ENCODE measurements at regions not wholly inside any gene's neighbourhood (a gene's known extent, or its start where the extent isn't known, plus 50 kb on each side); places are given as distances from the start of the nearest gene placed in this dataset.

- DNase-seq (ENCODE audit: low read depth in 2 of 2), result no peak
Observed at GRCh38 chr15:47445723-47446392, 271.4 kb upstream of the SEMA6D start.

- DNase-seq (ENCODE audit: low read depth in 2 of 2), result no peak
Observed at GRCh38 chr15:47460795-47461573, 256.3 kb upstream of the SEMA6D start.

GRCh38 chr15:47461652-47462141, 255.6 kb upstream of the SEMA6D start:
- no peak for DNase-seq (ENCODE audit: low read depth in 2 of 2)

- no peak for DNase-seq (ENCODE audit: low read depth in 2 of 2)
Observed at GRCh38 chr15:47466357-47466756, 250.9 kb upstream of the SEMA6D start.

GRCh38 chr15:47470983-47471382, 246.3 kb upstream of the SEMA6D start:
- DNase-seq (ENCODE audit: low read depth in 2 of 2), result no peak

- no peak for DNase-seq (ENCODE audit: low read depth in 2 of 2)
Observed at GRCh38 chr15:47473106-47473725, 244.1 kb upstream of the SEMA6D start.

GRCh38 chr15:47473832-47474231, 243.5 kb upstream of the SEMA6D start:
- DNase-seq (ENCODE audit: low read depth in 2 of 2), result no peak

GRCh38 chr15:47475336-47475735, 242.0 kb upstream of the SEMA6D start:
- DNase-seq (ENCODE audit: low read depth in 2 of 2), result no peak

GRCh38 chr15:47477341-47477740, 240.0 kb upstream of the SEMA6D start:
- no peak for DNase-seq (ENCODE audit: low read depth in 2 of 2)

GRCh38 chr15:47484059-47484458, 233.2 kb upstream of the SEMA6D start:
- no peak for DNase-seq (ENCODE audit: low read depth in 2 of 2)

GRCh38 chr15:47484997-47485396, 232.3 kb upstream of the SEMA6D start:
- no peak for DNase-seq (ENCODE audit: low read depth in 2 of 2)

- no peak for DNase-seq (ENCODE audit: low read depth in 2 of 2)
Observed at GRCh38 chr15:47485419-47485818, 231.9 kb upstream of the SEMA6D start.

- no peak for DNase-seq (ENCODE audit: low read depth in 2 of 2)
Observed at GRCh38 chr15:47486040-47486439, 231.3 kb upstream of the SEMA6D start.

GRCh38 chr15:47492195-47492594, 225.1 kb upstream of the SEMA6D start:
- no peak for DNase-seq (ENCODE audit: low read depth in 2 of 2)

GRCh38 chr15:47493357-47494247, 223.7 kb upstream of the SEMA6D start:
- no peak for DNase-seq (ENCODE audit: low read depth in 2 of 2)

GRCh38 chr15:47496343-47497185, 220.7 kb upstream of the SEMA6D start:
- DNase-seq (ENCODE audit: low read depth in 2 of 2), result no peak

GRCh38 chr15:47500842-47501241, 216.5 kb upstream of the SEMA6D start:
- DNase-seq (ENCODE audit: low read depth in 2 of 2), result no peak

GRCh38 chr15:47502041-47502440, 215.3 kb upstream of the SEMA6D start:
- DNase-seq (ENCODE audit: low read depth in 2 of 2), result no peak

- DNase-seq (ENCODE audit: low read depth in 2 of 2), result no peak
Observed at GRCh38 chr15:47503876-47504275, 213.4 kb upstream of the SEMA6D start.

- no peak for DNase-seq (ENCODE audit: low read depth in 2 of 2)
Observed at GRCh38 chr15:47504624-47505256, 212.6 kb upstream of the SEMA6D start.
